ENCODE measurements at regions not wholly inside any gene's neighbourhood (a gene's known extent, or its start where the extent isn't known, plus 50 kb on each side); places are given as distances from the start of the nearest gene placed in this dataset.
"Not testable (repeated sequence)": the region's sequence is repeated elsewhere in the genome, so short reads cannot be mapped to it uniquely, and the experiment has no call there.

- DNase-seq = no peak
These were observed 181.5 kb upstream of the ID2 start for GRCh38 chr2:8500124-8501054.

GRCh38 chr2:8501061-8501720 is 180.7 kb upstream of the ID2 start:
- DNase-seq = no peak

GRCh38 chr2:8502316-8502715 is 179.5 kb upstream of the ID2 start:
- peak; percentile 57 for DNase-seq

- DNase-seq = no peak
These were observed 176.4 kb upstream of the ID2 start for GRCh38 chr2:8505311-8505920.

- no peak for DNase-seq
These were observed 175.1 kb upstream of the ID2 start for GRCh38 chr2:8506746-8507145.

GRCh38 chr2:8508766-8509165 is 173.1 kb upstream of the ID2 start:
- DNase-seq = no peak

GRCh38 chr2:8509621-8510020 is 172.2 kb upstream of the ID2 start:
- no peak for DNase-seq

- DNase-seq = not testable (repeated sequence)
These were observed 171.8 kb upstream of the ID2 start for GRCh38 chr2:8510055-8510454.

GRCh38 chr2:8510519-8510918 is 171.3 kb upstream of the ID2 start:
- no peak for DNase-seq

- no peak for DNase-seq
These were observed 169.8 kb upstream of the ID2 start for GRCh38 chr2:8511868-8512612.

GRCh38 chr2:8513601-8514273 is 168.1 kb upstream of the ID2 start:
- no peak for DNase-seq

- DNase-seq = no peak
These were observed 167.6 kb upstream of the ID2 start for GRCh38 chr2:8514274-8514662.

GRCh38 chr2:8514796-8515758 is 166.8 kb upstream of the ID2 start:
- DNase-seq = no peak

- DNase-seq = peak; percentile 9
These were observed 165.9 kb upstream of the ID2 start for GRCh38 chr2:8515864-8516533.

- no peak for DNase-seq
These were observed 163.9 kb upstream of the ID2 start for GRCh38 chr2:8517850-8518498.

GRCh38 chr2:8518979-8519668 is 162.7 kb upstream of the ID2 start:
- no peak for DNase-seq

GRCh38 chr2:8520791-8521344 is 161.0 kb upstream of the ID2 start:
- no peak for DNase-seq

GRCh38 chr2:8522687-8523086 is 159.2 kb upstream of the ID2 start:
- no peak for DNase-seq

GRCh38 chr2:8524388-8524787 is 157.5 kb upstream of the ID2 start:
- no peak for DNase-seq

Measured in NCI-H1105 (cell line).